ENCODE measurements at regions not wholly inside any gene's neighbourhood (a gene's known extent, or its start where the extent isn't known, plus 50 kb on each side); places are given as distances from the start of the nearest gene placed in this dataset.

DNA sequence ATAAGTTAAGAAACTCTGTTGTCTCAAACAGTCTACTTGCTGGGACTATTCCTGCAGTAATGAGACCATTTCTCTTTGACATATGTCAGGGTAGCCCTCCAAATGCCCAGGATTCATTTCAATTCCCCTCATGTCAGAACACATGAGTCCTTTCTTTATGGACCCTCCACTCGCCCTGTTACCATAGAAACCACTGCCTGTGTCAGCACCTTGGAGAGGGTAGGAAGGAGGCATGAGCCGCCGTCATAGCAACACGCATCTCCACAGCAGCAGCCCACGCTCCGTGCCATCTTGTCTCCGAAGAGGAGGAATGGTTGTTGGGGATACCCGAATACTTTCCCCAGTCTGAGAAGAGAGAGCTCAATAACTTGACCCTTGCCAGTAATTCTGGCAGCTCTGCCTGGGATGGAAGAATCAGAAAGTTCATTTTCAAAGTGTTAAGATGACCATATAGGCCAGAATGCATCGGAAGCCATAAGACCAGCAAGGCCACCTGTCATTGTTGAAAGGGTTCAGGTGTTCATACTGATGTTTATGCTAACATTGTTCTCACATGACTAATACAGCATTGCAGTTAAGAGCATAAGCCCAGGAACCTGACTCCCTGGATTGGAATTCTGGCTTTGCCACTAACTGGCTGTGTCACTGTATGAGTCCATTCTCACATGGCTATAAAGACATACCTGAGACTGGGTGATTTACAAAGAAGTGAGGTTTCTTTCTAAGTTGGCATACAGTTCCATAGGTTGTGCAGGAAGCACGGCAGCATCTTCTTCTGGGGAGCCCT, 141.3 kb downstream of the ABCC12 start:
- TF ChIP-seq, protein P1, sequence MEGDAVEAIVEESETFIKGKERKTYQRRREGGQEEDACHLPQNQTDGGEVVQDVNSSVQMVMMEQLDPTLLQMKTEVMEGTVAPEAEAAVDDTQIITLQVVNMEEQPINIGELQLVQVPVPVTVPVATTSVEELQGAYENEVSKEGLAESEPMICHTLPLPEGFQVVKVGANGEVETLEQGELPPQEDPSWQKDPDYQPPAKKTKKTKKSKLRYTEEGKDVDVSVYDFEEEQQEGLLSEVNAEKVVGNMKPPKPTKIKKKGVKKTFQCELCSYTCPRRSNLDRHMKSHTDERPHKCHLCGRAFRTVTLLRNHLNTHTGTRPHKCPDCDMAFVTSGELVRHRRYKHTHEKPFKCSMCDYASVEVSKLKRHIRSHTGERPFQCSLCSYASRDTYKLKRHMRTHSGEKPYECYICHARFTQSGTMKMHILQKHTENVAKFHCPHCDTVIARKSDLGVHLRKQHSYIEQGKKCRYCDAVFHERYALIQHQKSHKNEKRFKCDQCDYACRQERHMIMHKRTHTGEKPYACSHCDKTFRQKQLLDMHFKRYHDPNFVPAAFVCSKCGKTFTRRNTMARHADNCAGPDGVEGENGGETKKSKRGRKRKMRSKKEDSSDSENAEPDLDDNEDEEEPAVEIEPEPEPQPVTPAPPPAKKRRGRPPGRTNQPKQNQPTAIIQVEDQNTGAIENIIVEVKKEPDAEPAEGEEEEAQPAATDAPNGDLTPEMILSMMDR (IDR thresholded peaks at IDR 0.05 in 4 of 5, conservative IDR thresholded peaks at IDR 0.05 in 1 of 5), result no peak
- TF ChIP-seq POLR2A (IDR thresholded peaks at IDR 0.05), result no peak

Measured in gastrocnemius medialis (tissue), 4 donors.